ENCODE measurements at regions not wholly inside any gene's neighbourhood (a gene's known extent, or its start where the extent isn't known, plus 50 kb on each side); places are given as distances from the start of the nearest gene placed in this dataset.

- Histone ChIP-seq H3K27me3 (no peaks in the 10 kb centered on the region), H3K4me1 (no peaks in the 10 kb centered on the region), H3K27ac (no peak overlapping the region), H3K4me3 (no peak overlapping the region), H3K9me3 (no peaks in the 10 kb centered on the region), H3K36me3 (no peaks in the 10 kb centered on the region)
- peak; percentile 19 to 67 for DNase-seq (ENCODE audit: extremely low spot score in 2 of 2)
- TF ChIP-seq POLR2AphosphoS5 (IDR thresholded peaks at IDR 0.05; ENCODE audit: insufficient read depth in 1 of 2, low read depth in 1 of 2) = no peak
- TF ChIP-seq POLR2A (IDR thresholded peaks at IDR 0.05) = no peak
- no peak for TF ChIP-seq CTCF (IDR thresholded peaks at IDR 0.05)
- intact Hi-C loops (cut with DNase I) = no loop called here
Measured at GRCh38 chr15:69784798-69785566, 312.7 kb downstream of the TLE3 start.

- H3K27ac ChIP-seq = no peak overlapping the region
- no peaks in the 10 kb centered on the region for H3K4me1 ChIP-seq
- DNase-seq (ENCODE audit: extremely low spot score in 2 of 2) = peak; percentile 62 to 81
- TF ChIP-seq CTCF (IDR thresholded peaks at IDR 0.05) (no peak), POLR2AphosphoS5 (IDR thresholded peaks at IDR 0.05; ENCODE audit: insufficient read depth in 1 of 2, low read depth in 1 of 2) (no peak), POLR2A (IDR thresholded peaks at IDR 0.05) (no peak)
- H3K4me3 ChIP-seq = no peak overlapping the region
- H3K27me3 ChIP-seq = no peaks in the 10 kb centered on the region
- H3K9me3 ChIP-seq = no peaks in the 10 kb centered on the region
- intact Hi-C loops (cut with DNase I) = no loop called here
- no peaks in the 10 kb centered on the region for H3K36me3 ChIP-seq
Measured at GRCh38 chr15:69786136-69786701, 311.5 kb downstream of the TLE3 start.

- H3K27ac ChIP-seq = no peak overlapping the region
- DNase-seq (ENCODE audit: extremely low spot score in 2 of 2) = peak; percentile 72 to 76
- no peak overlapping the region for H3K4me3 ChIP-seq
- H3K4me1 ChIP-seq = no peaks in the 10 kb centered on the region
- no peaks in the 10 kb centered on the region for H3K9me3 ChIP-seq
- intact Hi-C loops (cut with DNase I) = no loop called here
- no peak for TF ChIP-seq POLR2AphosphoS5 (IDR thresholded peaks at IDR 0.05; ENCODE audit: insufficient read depth in 1 of 2, low read depth in 1 of 2)
- no peak for TF ChIP-seq CTCF (IDR thresholded peaks at IDR 0.05)
- no peak for TF ChIP-seq POLR2A (IDR thresholded peaks at IDR 0.05)
- H3K36me3 ChIP-seq = no peaks in the 10 kb centered on the region
- no peaks in the 10 kb centered on the region for H3K27me3 ChIP-seq
Measured at GRCh38 chr15:69787791-69788190, 309.9 kb downstream of the TLE3 start.

- H3K9me3 ChIP-seq = no peaks in the 10 kb centered on the region
- H3K36me3 ChIP-seq = no peaks in the 10 kb centered on the region
- no peak overlapping the region for H3K4me3 ChIP-seq
- no peak for TF ChIP-seq POLR2AphosphoS5 (IDR thresholded peaks at IDR 0.05; ENCODE audit: insufficient read depth in 1 of 2, low read depth in 1 of 2)
- TF ChIP-seq CTCF (IDR thresholded peaks at IDR 0.05) = no peak
- TF ChIP-seq POLR2A (IDR thresholded peaks at IDR 0.05) = no peak
- peaks cover 4% of the 10 kb centered on the region for H3K4me1 ChIP-seq
- intact Hi-C loops (cut with DNase I) = no loop called here
- no peaks in the 10 kb centered on the region for H3K27me3 ChIP-seq
- H3K27ac ChIP-seq = no peak overlapping the region
- peak; percentile 52 to 81 for DNase-seq (ENCODE audit: extremely low spot score in 2 of 2)
Measured at GRCh38 chr15:69789648-69790393, 307.9 kb downstream of the TLE3 start.

Data from vagina (tissue), 2 donors.